Activated B cell treated with CpG ODN at 0.5 μM for 24 hours (primary cell): ENCODE measurements at regions not wholly inside any gene's neighbourhood (a gene's known extent, or its start where the extent isn't known, plus 50 kb on each side); places are given as distances from the start of the nearest gene placed in this dataset.

Experiments used
- ATAC-seq: fragments of 200-7000 bp; cut with Tn5 transposase; one replicate; pipeline ENCODE4 v1.10.0; 2021; ENCODE audit warnings: low read depth, mild to moderate bottlenecking, moderate library complexity
- CTCF ChIA-PET: fragments of 350-600 bp; sonication (Branson Sonifier 250); formaldehyde crosslinking; loops from one replicate; lab custom pipeline; 2021; ENCODE audit warnings: antibody characterized with exemption; lab: Charles Lee
- POLR2A ChIA-PET: fragments of 350-600 bp; sonication (Branson Sonifier 250); formaldehyde crosslinking; loops from one replicate; lab custom pipeline; 2021; ENCODE audit warnings: antibody characterized with exemption; lab: Charles Lee
- DNase-seq: peaks from one replicate; pipeline ENCODE4 v3.0.0; 2022
- H3K27ac Mint-ChIP-seq: one replicate; pipeline ENCODE4 v1.8.0; 2020; ENCODE audit warnings: mixed read lengths
- H3K27me3 Mint-ChIP-seq: one replicate; pipeline ENCODE4 v1.8.0; 2021; ENCODE audit warnings: mixed read lengths
- H3K36me3 Mint-ChIP-seq: one replicate; pipeline ENCODE4 v1.8.0; 2021; ENCODE audit warnings: low read depth, mixed read lengths
- H3K4me1 Mint-ChIP-seq: one replicate; pipeline ENCODE4 v1.8.0; 2021; ENCODE audit warnings: mixed read lengths
- H3K4me3 Mint-ChIP-seq: one replicate; pipeline ENCODE4 v1.8.0; 2020; ENCODE audit warnings: mild to moderate bottlenecking, mixed read lengths
- H3K9me3 Mint-ChIP-seq: one replicate; pipeline ENCODE4 v1.8.0; 2020; ENCODE audit warnings: mixed read lengths
- intact Hi-C: fragments of 100-400 bp; cut with micrococcal nuclease; formaldehyde crosslinking; loops from one replicate; pipeline ENCODE4 v1.15.1; 2024
- TF ChIP-seq, protein P1 (sequence below): fragments of 200-600 bp; IDR thresholded peaks from one replicate; pipeline ENCODE4 v1.8.0; 2022; ENCODE audit warnings: antibody characterized with exemption, mild to moderate bottlenecking

DNA sequence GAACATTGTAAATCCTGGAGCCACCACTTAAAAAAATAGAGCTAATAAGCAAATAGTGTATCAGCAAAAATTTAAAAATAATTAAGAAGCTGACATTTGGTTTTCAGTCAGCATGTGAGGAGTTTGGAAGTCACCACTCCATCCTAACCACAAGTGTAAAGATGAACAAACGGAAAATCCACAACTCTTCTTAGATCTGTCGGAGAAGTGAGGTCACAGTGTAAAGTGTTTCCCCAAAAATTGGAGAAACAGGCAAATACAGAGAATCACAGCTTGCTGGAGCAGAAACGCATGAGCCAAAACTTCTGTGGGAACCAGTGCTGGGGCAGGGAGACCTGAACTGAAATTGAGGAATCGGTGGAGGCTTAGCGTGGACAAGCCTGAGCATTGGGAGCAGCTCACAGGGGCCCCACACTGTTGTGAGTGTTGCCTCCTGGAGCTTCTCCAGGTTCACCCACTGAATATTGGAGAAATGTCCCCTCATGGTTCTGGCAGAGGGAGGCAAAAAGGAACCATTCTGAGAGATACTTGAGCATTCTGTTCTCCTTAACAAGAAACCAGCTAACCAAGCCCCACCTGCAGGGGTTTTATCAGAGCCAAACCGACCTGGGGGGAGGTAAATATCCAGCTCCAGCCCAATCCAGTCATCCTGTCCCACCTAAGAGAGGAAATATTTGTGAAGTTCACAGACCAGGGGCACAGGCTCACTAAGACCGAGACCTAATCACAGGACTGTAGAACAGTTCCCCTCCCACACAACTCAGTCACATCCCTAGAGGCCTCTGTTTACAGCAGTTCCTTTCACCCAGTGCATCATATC is 192.0 kb downstream of the ERMARD start:
- intact Hi-C loops: no loop called here
- Mint-ChIP-seq H3K36me3 (no peaks in the 10 kb centered on the region), H3K4me3 (no peak overlapping the region), H3K27me3 (peaks cover 25% of the 10 kb centered on the region), H3K9me3 (peaks cover 12% of the 10 kb centered on the region), H3K4me1 (no peaks in the 10 kb centered on the region), H3K27ac (no peak overlapping the region)
- no peak for ATAC-seq
- TF ChIP-seq, protein P1, sequence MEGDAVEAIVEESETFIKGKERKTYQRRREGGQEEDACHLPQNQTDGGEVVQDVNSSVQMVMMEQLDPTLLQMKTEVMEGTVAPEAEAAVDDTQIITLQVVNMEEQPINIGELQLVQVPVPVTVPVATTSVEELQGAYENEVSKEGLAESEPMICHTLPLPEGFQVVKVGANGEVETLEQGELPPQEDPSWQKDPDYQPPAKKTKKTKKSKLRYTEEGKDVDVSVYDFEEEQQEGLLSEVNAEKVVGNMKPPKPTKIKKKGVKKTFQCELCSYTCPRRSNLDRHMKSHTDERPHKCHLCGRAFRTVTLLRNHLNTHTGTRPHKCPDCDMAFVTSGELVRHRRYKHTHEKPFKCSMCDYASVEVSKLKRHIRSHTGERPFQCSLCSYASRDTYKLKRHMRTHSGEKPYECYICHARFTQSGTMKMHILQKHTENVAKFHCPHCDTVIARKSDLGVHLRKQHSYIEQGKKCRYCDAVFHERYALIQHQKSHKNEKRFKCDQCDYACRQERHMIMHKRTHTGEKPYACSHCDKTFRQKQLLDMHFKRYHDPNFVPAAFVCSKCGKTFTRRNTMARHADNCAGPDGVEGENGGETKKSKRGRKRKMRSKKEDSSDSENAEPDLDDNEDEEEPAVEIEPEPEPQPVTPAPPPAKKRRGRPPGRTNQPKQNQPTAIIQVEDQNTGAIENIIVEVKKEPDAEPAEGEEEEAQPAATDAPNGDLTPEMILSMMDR: no peak
- ChIA-PET CTCF (no interaction called here), POLR2A (no interaction called here)
- DNase-seq: no peak

DNA sequence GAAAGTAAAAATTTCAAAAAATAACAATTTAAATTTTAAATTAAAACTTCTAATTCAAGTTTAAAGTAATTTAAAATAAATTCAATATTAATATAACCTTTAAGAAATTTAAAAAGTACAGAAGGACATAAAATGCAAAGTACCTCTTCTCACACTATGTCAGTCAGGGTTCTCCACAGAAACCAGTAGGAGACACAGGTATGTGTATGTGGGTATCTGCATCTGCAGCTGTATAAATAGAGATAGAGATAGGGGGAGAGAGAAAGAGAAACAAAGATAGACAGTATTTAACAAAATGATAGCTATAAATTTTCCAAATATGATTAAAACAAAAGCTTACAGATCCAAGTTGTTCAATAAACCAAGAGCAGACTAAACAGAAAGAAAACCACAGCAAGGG is 190.8 kb downstream of the ERMARD start:
- DNase-seq: no peak
- Mint-ChIP-seq H3K9me3 (peaks cover 12% of the 10 kb centered on the region), H3K4me1 (no peaks in the 10 kb centered on the region), H3K27me3 (peaks cover 25% of the 10 kb centered on the region), H3K4me3 (no peak overlapping the region), H3K27ac (no peak overlapping the region), H3K36me3 (no peaks in the 10 kb centered on the region)
- TF ChIP-seq, protein P1: no peak
- no peak for ATAC-seq
- ChIA-PET POLR2A (no interaction called here), CTCF (no interaction called here)
- intact Hi-C loops: no loop called here

DNA sequence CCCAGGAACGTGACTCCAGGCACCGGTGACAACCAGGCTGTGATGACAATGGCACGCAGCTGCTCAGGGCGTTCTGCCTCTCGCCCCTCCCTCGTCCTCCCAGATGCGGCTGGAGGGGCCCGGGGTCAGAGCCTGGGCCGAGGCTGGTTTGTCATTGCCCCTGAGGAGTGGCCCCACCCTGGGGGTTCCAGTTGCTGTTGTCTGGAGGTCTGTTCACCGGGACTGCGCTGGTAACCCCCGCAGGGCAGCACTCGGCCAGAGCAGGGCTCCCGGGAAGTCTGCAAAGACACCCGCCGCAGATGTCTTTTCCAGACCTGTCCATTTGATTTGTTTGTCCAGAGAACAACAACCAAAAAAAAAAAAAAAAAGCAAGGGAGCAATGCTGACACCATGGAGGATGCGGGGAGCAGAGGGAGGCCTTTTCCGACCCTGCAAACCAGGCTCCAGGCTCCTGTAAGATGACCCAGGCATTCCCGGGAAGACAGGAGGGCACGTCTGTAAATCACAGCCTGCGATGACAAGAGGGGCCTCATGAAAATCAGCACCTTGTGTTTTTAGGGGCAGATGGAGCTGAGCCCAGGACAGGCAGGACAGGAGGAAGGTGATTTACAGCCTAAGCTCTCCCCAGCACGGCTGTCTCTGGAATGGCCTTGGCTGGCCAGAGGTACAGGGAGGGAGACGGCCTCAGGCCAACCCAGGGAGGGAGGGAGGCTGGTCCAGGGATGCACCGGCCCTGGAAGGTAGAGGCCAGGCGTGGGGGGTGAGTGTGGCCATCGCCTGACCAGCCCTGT is 189.3 kb downstream of the ERMARD start:
- intact Hi-C loops: no loop called here
- Mint-ChIP-seq H3K4me3 (no peak overlapping the region), H3K27ac (no peak overlapping the region), H3K9me3 (peaks cover 12% of the 10 kb centered on the region), H3K27me3 (peaks cover 25% of the 10 kb centered on the region), H3K36me3 (no peaks in the 10 kb centered on the region), H3K4me1 (no peaks in the 10 kb centered on the region)
- TF ChIP-seq, protein P1: no peak
- no peak for ATAC-seq
- DNase-seq: no peak
- ChIA-PET POLR2A (no interaction called here), CTCF (no interaction called here)

DNA sequence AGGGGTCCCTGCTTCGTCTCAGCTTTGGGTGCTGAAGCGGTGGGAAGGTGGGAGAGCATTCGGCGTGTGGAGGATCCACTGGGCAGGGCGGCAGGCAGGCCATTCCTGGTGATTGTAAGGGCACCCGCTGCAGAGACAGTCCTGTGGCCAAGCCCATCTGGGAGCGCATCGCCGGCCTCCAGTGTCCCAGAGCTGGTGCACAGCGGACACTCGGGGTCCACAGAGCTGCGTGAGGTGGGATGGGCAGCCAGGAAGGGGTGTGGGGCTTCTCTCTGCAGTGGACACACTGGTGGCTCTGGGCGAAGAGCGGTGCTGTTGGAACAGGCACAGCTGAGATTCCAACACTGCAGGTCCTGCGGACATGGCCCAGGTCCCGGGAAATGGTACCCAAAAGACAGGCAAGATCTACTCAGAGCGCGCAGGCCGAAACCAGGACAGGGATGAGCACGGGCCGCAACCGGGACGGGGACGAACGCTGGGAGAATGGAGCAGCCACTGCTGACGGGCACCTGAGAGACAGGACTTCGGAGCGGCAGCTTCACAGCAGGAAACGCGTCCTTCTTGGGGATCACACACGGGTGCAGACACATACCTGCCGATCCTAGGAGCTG is 188.2 kb downstream of the ERMARD start:
- ATAC-seq: no peak
- TF ChIP-seq, protein P1: no peak
- ChIA-PET CTCF (no interaction called here), POLR2A (no interaction called here)
- intact Hi-C loops: no loop called here
- Mint-ChIP-seq H3K27me3 (peaks cover 19% of the 10 kb centered on the region), H3K27ac (no peak overlapping the region), H3K36me3 (no peaks in the 10 kb centered on the region), H3K4me3 (no peak overlapping the region), H3K4me1 (no peaks in the 10 kb centered on the region), H3K9me3 (peaks cover 12% of the 10 kb centered on the region)
- DNase-seq: no peak

DNA sequence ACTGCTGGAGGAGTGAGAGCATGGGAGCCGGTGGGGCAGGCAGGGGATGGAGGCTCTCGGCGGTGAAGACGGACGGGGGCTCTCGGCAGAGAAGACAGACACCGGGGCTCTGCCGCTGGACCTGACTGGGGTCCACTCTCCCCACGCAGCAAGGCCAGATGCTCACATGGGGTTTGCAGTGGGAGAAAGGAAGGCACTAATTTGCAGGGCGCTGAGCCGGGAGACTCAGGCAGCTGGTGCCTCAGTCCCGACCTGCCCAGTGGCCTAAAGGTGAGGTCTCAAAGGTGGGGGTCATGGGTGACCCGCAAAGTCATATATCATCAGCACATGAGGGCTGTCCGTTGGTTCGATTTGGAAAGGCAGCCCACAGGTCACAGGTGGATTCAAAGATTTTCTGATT is 187.3 kb downstream of the ERMARD start:
- ChIA-PET CTCF (no interaction called here), POLR2A (no interaction called here)
- Mint-ChIP-seq H3K9me3 (peaks cover 5% of the 10 kb centered on the region), H3K4me3 (no peak overlapping the region), H3K4me1 (no peaks in the 10 kb centered on the region), H3K36me3 (no peaks in the 10 kb centered on the region), H3K27me3 (peaks cover 14% of the 10 kb centered on the region), H3K27ac (no peak overlapping the region)
- intact Hi-C loops: no loop called here
- no peak for ATAC-seq
- no peak for DNase-seq
- TF ChIP-seq, protein P1: no peak
